HCEC 1CT (cell line): ENCODE measurements at regions not wholly inside any gene's neighbourhood (a gene's known extent, or its start where the extent isn't known, plus 50 kb on each side); places are given as distances from the start of the nearest gene placed in this dataset.
"Not testable (repeated sequence)": the region's sequence is repeated elsewhere in the genome, so short reads cannot be mapped to it uniquely, and the experiment has no call there.

Source experiments
- DNase-seq: peaks from one replicate; pipeline ENCODE4 v3.0.0-alpha.2; 2017

- DNase-seq = no peak
Observed at GRCh38 chr2:107112561-107112960, 226.6 kb upstream of the ST6GAL2 start.

GRCh38 chr2:107128381-107128780 is 242.4 kb upstream of the ST6GAL2 start:
- no peak for DNase-seq

- DNase-seq = no peak
Observed at GRCh38 chr2:107132070-107132469, 246.1 kb upstream of the ST6GAL2 start.

GRCh38 chr2:107132746-107133145 is 246.8 kb upstream of the ST6GAL2 start:
- DNase-seq = no peak

- DNase-seq = no peak
Observed at GRCh38 chr2:107133412-107133811, 247.4 kb upstream of the ST6GAL2 start.

GRCh38 chr2:107136733-107137132 is 250.8 kb upstream of the ST6GAL2 start:
- DNase-seq = no peak

- DNase-seq = no peak
Observed at GRCh38 chr2:107137706-107138105, 251.7 kb upstream of the ST6GAL2 start.

- no peak for DNase-seq
Observed at GRCh38 chr2:107146181-107146580, 260.2 kb upstream of the ST6GAL2 start.

- not testable (repeated sequence) for DNase-seq
Observed at GRCh38 chr2:107146645-107147044, 260.7 kb upstream of the ST6GAL2 start.

GRCh38 chr2:107148055-107148454 is 262.1 kb upstream of the ST6GAL2 start:
- no peak for DNase-seq

- DNase-seq = no peak
Observed at GRCh38 chr2:107148496-107148895, 262.5 kb upstream of the ST6GAL2 start.

GRCh38 chr2:107160640-107161239 is 274.8 kb upstream of the ST6GAL2 start:
- DNase-seq = no peak

- DNase-seq = no peak
Observed at GRCh38 chr2:107168141-107168540, 282.2 kb upstream of the ST6GAL2 start.

- DNase-seq = no peak
Observed at GRCh38 chr2:107174171-107174570, 288.2 kb upstream of the ST6GAL2 start.

GRCh38 chr2:107182981-107183380 is 297.0 kb upstream of the ST6GAL2 start:
- DNase-seq = no peak

GRCh38 chr2:107187870-107188269 is 301.9 kb upstream of the ST6GAL2 start:
- DNase-seq = no peak

- no peak for DNase-seq
Observed at GRCh38 chr2:107195631-107196030, 309.7 kb upstream of the ST6GAL2 start.

- no peak for DNase-seq
Observed at GRCh38 chr2:107197594-107198294, 311.8 kb upstream of the ST6GAL2 start.

- DNase-seq = no peak
Observed at GRCh38 chr2:107202962-107203591, 317.1 kb upstream of the ST6GAL2 start.

- no peak for DNase-seq
Observed at GRCh38 chr2:107215401-107216350, 329.7 kb upstream of the ST6GAL2 start.

- no peak for DNase-seq
Observed at GRCh38 chr2:107218208-107218607, 332.2 kb upstream of the ST6GAL2 start.

GRCh38 chr2:107222466-107222865 is 336.5 kb upstream of the ST6GAL2 start:
- DNase-seq = no peak
